ENCODE measurements at regions not wholly inside any gene's neighbourhood (a gene's known extent, or its start where the extent isn't known, plus 50 kb on each side); places are given as distances from the start of the nearest gene placed in this dataset.

GRCh38 chr13:109593230-109593629 is 193.2 kb downstream of the IRS2 start:
- no peak for DNase-seq

- DNase-seq = no peak
These were observed 193.6 kb downstream of the IRS2 start for GRCh38 chr13:109592770-109593169.

DNA sequence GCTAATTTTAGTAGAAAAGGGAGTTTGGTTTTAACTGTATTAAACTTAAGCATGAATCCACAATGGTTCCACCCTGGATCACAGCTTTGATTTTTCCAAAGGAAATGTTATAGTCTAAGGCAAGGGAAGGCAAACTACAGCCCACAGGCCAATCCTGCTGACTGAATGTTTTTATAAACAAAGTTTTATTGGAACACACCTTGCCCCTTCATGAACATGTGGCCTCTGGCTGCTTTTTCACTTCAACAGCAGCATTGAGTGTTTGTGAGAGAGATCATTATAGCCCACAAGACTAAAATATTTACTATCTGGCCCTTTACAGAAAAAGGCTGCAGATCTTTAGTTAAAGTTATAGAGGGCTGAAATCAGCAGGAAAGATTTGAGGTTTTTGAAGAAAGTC is 198.7 kb downstream of the IRS2 start:
- DNase-seq = no peak

DNA sequence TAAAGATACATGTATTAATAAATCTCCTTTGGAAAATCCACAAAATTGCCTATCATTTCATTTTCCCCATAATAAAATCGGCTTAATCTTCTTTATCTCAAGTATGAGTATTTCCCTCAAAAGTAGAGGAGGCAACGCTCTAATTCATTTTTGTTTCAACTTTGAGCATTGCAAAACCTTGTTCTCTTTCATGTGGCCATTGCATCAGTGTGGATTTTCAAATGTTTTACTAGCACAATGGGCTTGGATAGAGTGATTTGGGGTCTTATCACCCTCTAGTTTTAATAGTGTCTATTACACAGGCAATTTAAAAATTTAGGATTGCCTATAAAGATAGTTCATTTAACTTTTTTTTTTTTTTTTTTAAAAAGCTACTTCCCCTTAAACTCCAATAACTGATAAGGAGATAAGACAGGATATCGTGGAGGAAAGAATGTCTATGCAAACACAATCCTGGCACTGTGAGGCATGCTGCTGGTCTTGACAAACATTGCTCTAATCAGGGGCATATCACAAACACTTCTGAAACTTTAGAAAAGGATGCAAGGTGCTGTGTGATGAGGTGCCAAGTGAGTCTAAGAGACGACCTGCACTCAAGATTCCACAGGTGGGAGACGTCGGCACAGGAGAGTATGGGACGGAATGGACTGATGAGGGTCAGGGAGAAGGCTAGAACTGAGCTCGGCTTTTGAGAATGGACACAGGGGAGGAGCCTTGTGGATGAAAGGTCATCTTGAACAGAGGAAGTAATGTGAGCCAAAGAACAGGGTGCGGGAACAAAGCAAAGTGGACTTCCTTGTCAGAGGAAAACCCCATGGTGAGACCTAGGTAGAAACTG is 199.7 kb downstream of the IRS2 start:
- DNase-seq = no peak

DNA sequence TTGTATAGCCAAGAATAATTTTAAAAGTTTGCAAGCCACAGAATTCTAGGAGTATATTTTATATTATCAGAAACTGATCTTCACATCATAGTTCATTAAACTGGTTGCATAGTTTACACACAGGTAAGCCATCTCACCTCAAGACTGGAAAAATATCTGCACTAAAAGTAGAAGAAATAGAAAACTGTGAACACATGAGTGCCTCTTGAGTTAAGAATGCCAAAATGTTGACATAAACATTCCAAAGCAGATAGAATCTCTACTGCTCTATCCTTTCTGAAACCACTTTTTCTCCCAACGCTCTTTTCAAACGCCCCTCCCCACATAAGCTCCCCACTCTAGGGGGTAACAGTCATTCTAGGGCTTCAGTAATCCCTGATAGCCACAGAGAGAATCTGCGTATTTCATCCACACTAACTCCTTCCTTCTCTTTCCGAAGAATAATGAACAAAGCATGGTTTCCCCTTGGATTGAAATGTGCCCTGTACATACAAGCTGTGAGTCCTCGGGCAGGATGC is 201.5 kb downstream of the IRS2 start:
- no peak for DNase-seq

DNA sequence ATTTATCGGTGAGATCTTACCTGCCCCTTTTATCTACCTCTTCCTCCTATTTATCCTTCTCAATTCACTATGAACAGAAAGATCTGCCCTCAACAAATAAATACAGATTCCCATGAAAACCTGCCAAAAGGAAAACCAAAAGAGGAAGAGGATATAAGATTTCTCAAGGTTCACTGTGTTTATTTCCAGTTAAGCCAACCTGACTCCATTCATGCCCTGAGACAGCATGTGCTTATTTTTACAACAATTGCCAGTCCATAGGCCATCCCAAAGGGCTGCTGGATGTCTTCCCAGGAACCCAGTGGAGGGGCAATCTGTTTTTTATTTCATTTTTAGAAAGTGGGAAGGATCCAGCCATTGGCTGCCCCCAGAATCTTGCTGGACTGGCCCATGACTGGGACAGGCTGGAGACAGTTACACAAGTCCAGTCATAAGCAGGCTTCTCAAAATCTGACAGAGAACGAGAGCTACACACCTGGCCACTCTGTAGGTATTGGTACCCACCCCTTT is 209.1 kb downstream of the IRS2 start:
- DNase-seq = no peak

DNA sequence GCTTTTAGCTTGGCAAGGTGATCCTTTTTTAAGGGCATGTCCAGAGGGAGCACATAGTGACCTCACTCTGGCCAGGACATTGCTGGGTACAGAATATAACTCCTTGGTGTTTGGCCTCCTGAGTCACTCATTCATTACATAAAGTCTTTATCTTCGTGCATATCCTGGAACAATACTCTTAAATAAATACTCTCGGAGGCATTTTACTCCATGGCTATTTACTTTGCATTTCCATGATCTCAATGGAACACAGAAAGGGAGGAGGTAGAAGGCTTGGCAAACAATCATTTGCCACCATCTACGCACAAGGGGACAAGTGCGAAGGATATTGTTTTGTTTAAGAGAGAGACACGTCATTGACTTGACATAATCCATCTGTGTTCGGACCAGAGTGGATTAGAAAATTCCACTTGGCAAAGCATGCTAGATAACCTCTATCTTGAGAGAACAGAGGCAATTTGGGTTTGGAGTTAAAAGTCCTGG is 210.0 kb downstream of the IRS2 start:
- no peak for DNase-seq

GRCh38 chr13:109575821-109576220 is 210.6 kb downstream of the IRS2 start:
- no peak for DNase-seq

DNA sequence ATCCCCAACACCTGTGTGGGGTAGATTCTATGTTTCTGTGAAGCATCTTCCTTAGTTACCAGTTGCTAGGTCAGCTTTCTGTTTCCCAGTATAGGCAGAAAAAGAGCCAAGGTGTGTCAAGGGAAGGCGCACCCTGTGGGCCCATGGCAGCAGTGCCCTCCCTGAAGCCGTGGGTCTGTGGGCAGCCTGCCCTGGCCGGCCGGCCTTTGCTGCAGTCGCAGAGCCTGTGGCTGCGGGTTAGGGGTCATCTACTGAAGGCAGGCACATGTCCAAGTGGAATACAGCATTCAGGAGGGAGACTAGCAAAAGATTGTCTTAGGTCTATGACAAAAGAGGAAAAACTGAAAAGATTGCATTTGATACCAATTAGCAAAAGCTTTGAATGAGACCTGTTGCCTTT is 214.0 kb downstream of the IRS2 start:
- no peak for DNase-seq

GRCh38 chr13:109569958-109570711 is 216.2 kb downstream of the IRS2 start:
- DNase-seq = no peak

- no peak for DNase-seq
These were observed 218.0 kb downstream of the IRS2 start for GRCh38 chr13:109568339-109568818.

GRCh38 chr13:109567315-109567714 is 219.1 kb downstream of the IRS2 start:
- DNase-seq = no peak

- DNase-seq = no peak
These were observed 220.5 kb downstream of the IRS2 start for GRCh38 chr13:109565877-109566276.

GRCh38 chr13:109548374-109548773 is 238.0 kb downstream of the IRS2 start:
- no peak for DNase-seq

DNA sequence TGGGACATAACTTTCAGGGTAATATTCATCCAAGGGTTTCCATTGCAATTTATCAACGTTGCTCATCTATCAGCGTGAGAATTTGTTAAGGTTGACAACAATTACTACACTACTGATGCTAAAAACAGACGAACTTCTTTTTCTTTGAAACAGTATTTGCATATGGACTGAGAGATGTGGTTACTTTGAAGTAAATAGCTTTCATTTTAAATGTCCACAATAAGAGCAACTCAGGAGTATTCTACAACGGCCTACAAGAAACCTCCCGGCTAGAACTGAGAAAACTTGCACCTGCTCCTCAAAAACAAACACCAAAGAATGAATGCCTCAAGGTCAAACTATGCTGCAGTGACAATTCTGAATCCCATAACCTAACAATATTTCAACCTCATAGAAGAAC is 238.4 kb downstream of the IRS2 start:
- DNase-seq = no peak

DNA sequence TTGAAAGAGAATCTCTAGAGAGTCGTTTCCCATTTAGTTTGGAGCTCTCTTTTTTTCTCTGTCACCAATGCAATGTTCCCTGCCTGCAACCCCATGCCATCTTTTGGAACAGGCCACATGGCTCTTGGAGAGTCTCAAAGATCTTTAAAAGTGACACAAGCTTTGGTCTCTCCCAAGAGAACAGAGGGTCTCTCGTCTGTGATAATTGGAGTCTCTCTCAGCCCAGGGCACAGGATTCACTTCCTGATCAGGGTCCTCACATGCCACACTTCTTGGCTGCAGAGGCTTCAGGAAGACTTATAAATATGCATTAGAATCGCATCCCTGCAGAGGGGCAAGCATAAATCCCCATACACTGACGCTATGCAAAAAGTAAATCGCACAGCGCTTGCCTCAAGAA is 240.5 kb downstream of the IRS2 start:
- no peak for DNase-seq

GRCh38 chr13:109541081-109541480 is 245.3 kb downstream of the IRS2 start:
- DNase-seq = no peak

DNA sequence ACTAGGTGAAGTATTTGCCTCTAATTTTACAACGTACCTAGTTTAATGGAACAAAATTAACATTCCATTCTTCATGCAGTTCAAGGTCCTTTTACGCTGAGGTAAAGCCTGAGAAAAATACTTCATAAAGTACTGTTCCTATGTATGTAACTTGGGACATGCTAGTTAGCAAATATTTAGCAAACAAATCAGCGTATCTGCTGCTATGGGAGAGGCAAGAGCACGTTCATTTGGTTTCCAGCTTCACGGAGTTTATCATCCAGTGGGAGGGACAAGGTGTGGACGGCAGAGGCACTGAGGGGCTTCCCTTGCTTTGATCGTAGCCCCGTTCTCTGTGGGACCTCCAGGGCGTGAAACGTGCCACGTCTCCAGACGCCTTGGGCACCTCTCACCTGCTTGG is 248.8 kb downstream of the IRS2 start:
- no peak for DNase-seq

DNA sequence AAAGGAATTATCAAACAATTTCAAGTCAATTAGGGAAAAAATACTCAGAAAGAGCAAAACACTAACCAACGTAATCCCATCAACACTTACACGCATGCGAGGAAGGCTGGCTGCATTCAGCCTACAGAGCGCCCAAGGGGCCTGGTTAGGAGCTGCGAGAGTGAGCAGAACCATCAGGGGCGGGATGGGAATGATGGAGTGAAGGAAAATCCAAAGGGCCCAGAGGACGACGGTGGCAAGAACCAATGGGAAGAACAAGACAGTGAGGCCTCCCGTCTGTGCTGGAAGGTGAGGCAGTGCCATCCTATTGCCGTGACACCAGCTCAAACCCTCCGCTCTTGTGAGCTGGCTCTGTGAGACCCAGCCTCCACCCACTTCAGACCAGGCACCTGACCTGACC is 253.0 kb downstream of the IRS2 start:
- no peak for DNase-seq

GRCh38 chr13:109529964-109530363 is 256.4 kb downstream of the IRS2 start:
- no peak for DNase-seq

DNA sequence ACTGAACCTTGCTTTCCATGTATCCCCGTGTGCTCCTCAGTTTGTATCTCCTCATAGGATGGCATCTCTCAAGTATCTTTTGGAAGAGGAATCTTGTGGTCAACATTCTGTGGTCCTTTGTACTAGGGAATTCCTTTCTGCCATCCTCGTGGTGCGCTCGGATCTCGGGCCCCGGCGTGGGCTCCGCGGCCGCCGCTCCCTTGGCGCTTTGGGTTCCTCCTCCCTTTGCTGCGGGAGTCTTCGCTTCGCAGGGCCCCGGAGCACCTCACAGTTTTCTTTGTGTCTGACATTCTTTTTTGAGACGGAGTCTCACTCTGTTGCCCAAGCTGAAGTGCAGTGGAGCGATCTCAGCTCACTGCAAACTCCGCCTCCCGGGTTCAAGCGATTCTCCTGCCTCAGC is 264.7 kb downstream of the IRS2 start:
- DNase-seq = no peak

DNA sequence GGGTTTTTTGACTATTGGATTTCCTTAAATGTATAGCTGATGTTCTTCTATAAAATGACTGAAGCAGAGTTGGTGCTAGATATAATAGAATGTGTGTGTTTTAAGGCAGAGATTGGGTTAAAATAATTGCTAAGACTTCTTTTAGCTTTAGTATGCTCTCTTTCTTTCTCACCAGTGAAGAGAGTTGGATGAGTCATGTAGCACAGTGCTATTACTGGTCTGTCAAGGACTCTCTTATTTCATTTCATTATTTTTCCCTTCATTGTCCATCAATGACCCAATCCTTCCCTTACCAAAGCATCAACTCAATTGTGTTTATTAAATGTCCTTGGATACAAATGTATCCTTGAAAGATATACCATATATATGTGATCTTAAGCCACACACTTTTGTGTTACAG is 268.9 kb downstream of the IRS2 start:
- DNase-seq = no peak

DNA sequence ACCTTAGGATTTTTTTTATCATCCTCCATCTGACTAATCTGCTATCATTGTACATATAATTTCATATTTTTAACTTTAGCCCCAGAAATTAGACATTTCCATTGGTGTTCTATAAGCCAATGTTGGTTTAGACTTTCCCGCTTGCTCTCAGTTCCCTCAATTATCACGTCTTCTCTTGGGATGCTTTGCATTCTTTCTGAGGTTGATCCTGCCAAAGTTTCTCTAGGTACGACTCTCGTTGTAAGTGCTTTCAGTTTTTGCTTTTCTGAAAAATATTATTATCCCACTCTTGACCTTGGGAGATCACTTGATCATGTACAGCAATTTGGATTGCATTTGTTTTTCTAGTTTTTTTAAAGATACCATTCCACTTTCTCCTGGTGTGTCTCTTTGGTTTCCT is 270.2 kb downstream of the IRS2 start:
- no peak for DNase-seq

GRCh38 chr13:109510013-109510412 is 276.4 kb downstream of the IRS2 start:
- DNase-seq = no peak

Measured in EL (cell line).